ENCODE measurements at regions not wholly inside any gene's neighbourhood (a gene's known extent, or its start where the extent isn't known, plus 50 kb on each side); places are given as distances from the start of the nearest gene placed in this dataset.

GRCh38 chr6:125528621-125529041, 220.8 kb upstream of the HEY2 start:
- no peaks in the 10 kb centered on the region for H3K79me1 ChIP-seq (ENCODE audit: insufficient read depth, low read depth, low read length, poor library complexity, severe bottlenecking)
- H3K4me2 ChIP-seq (ENCODE audit: insufficient read depth, insufficient read length, low read length) = peak overlapping the region; percentile 6
- no peak overlapping the region for H4K91ac ChIP-seq (ENCODE audit: insufficient read length, low read depth, low read length)
- no peaks in the 10 kb centered on the region for H3K27me3 ChIP-seq (ENCODE audit: insufficient read depth, low read length)
- no peak overlapping the region for H2AK5ac ChIP-seq (ENCODE audit: insufficient read length, low read length)
- H2BK12ac ChIP-seq (ENCODE audit: insufficient read length, low read depth, low read length) = no peak overlapping the region
- peaks cover 25 to 33% of the 10 kb centered on the region in 2 experiments for H3K4me1 Mint-ChIP-seq
- peak overlapping the region; percentile 78 for H2AFZ ChIP-seq (ENCODE audit: low read length)
- H3K79me2 ChIP-seq (ENCODE audit: insufficient read depth, low read length) = no peaks in the 10 kb centered on the region
- H3K27me3 Mint-ChIP-seq (ENCODE audit: low read depth) = no peaks in the 10 kb centered on the region; the same call in 1 of the 2 replicates
- no peak overlapping the region for H2BK20ac ChIP-seq (ENCODE audit: low read depth, low read length, poor library complexity, severe bottlenecking)
- no peak overlapping the region for H2BK120ac ChIP-seq (ENCODE audit: low read depth, low read length, poor library complexity, severe bottlenecking)
- H3K4me1 ChIP-seq (ENCODE audit: insufficient read depth, low read length) = peaks cover 12% of the 10 kb centered on the region; the same call in 1 of the 2 replicates
- H3K23me2 ChIP-seq (ENCODE audit: insufficient read length, low read depth, low read length, poor library complexity, severe bottlenecking) = no peaks in the 10 kb centered on the region
- no peaks in the 10 kb centered on the region for H3K9me3 ChIP-seq (ENCODE audit: control insufficient read depth, low read depth, low read length)
- peak overlapping the region in 1 of 2 experiments; percentile 51; a peak in 3 of 5 replicates for H3K4me3 Mint-ChIP-seq
- no peaks in the 10 kb centered on the region for H4K20me1 ChIP-seq (ENCODE audit: control insufficient read depth, insufficient read depth, insufficient read length)
- no peak overlapping the region for H2BK5ac ChIP-seq (ENCODE audit: insufficient read length, low read length)
- H3K27ac Mint-ChIP-seq = peak overlapping the region; percentile 37 to 95 (median 74)
- H3T11ph ChIP-seq (ENCODE audit: low read length) = no peak overlapping the region
- no peak overlapping the region for H4K5ac ChIP-seq (ENCODE audit: insufficient read length, low read depth, low read length)
- DNase-seq = peak; percentile 82
- no peak overlapping the region for H3K4ac ChIP-seq (ENCODE audit: low read depth, low read length)
- no peak overlapping the region for H3K14ac ChIP-seq (ENCODE audit: insufficient read depth, low read length)
- no peak overlapping the region for H3K56ac ChIP-seq (ENCODE audit: insufficient read length, low read depth, low read length)
- H3K27ac ChIP-seq (ENCODE audit: insufficient read length, low read depth, low read length) = no peak overlapping the region
- no peak overlapping the region for H3K9ac ChIP-seq (ENCODE audit: extremely low read depth, insufficient read length, low read length)
- no peaks in the 10 kb centered on the region for H3K36me3 Mint-ChIP-seq (ENCODE audit: insufficient read depth in 1 of 3, low read depth in 3 of 3)
- no peak overlapping the region for H4K8ac ChIP-seq (replicated peaks; ENCODE audit: insufficient read length, low read depth, low read length)
- TF ChIP-seq CTCF (conservative IDR thresholded peaks at IDR 0.05) = no peak
- no CpG with 5 or more reads among the region's 6 CpGs for WGBS (ENCODE audit: extremely low coverage, insufficient read length, low lambda C conversion rate)
- no peak overlapping the region for H2BK15ac ChIP-seq (ENCODE audit: low read depth, low read length)
- no peak overlapping the region for H3K18ac ChIP-seq (ENCODE audit: insufficient read length, low read depth, low read length)
- no peak overlapping the region for H3K23ac ChIP-seq (ENCODE audit: insufficient read length, low read depth, low read length)
- H3K9me3 Mint-ChIP-seq = no peaks in the 10 kb centered on the region; a peak in 1 of 5 replicates
